K562 (cell line): ENCODE measurements at regions not wholly inside any gene's neighbourhood (a gene's known extent, or its start where the extent isn't known, plus 50 kb on each side); places are given as distances from the start of the nearest gene placed in this dataset.

Experiments used
- ATAC-seq: fragments of 200-7000 bp; cut with Tn5 transposase; 3 replicates; pipeline ENCODE4 v1.9.1; 2020; ENCODE audit warnings: moderate library complexity
- BruUV-seq: library from RNA; stranded (reverse); fragments of 400-500 nt; replicated peaks from 2 replicates; lab custom pipeline; 2021; lab: Mats Ljungman, UMichigan
- CTCF ChIA-PET: fragments of 300-600 bp; formaldehyde crosslinking; extraction: SDS; loops from one replicate; lab custom pipeline; 2021; ENCODE audit warnings: low intra/inter-chr PET ratio; lab: Yijun Ruan, JAX
- POLR2A ChIA-PET: fragments of 300-600, 350-650 bp; sonication (Branson Sonifier 250); formaldehyde crosslinking; extraction: SDS; loops from one replicate; lab custom pipeline; 2021; ENCODE audit warnings: antibody characterized with exemption, inconsistent platforms; lab: Yijun Ruan, JAX
- DNase-seq, 4 experiments: peaks; one replicate each; pipeline versions ENCODE4 v3.0.0 to v3.0.0-alpha.2; 2011 to 2018; ENCODE audit warnings: low spot score in 3 of 4, mixed read lengths in 3 of 4; ENCODE audit errors: extremely low read depth in 1 of 4
- FAIRE-seq: peaks from 2 replicates; lab custom pipeline; 2011; peaks lifted over from hg19 to GRCh38; lab: Jason Lieb, UNC
- H2AFZ ChIP-seq: 2 replicates; pipeline ENCODE4 v1.6.0; 2011; ENCODE audit warnings: low read depth, low read length, control low read depth, inconsistent platforms
- H3K27ac ChIP-seq: fragments of 200-600 bp; 3 replicates; pipeline ENCODE4 v1.8.0; 2011; ENCODE audit warnings: low read depth, mild to moderate bottlenecking, control low read depth, inconsistent platforms, low read length, moderate library complexity, mixed read lengths; ENCODE audit errors: extremely low read depth
- H3K27me3 ChIP-seq, 2 experiments: fragments of 300-600 bp in 1 of 2; 2 replicates in 1 of 2; 3 replicates in 1 of 2; pipeline versions ENCODE4 v1.6.0 to v1.8.0; 2011; ENCODE audit warnings: inconsistent platforms in 2 of 2, low read length in 2 of 2, mild to moderate bottlenecking in 1 of 2, mixed read lengths in 1 of 2, moderate library complexity in 1 of 2; ENCODE audit not compliant: control insufficient read depth in 2 of 2, insufficient read depth in 2 of 2
- H3K36me3 ChIP-seq: fragments of 300-600 bp; 3 replicates; pipeline ENCODE4 v1.8.0; 2011; ENCODE audit warnings: mild to moderate bottlenecking, low read length, inconsistent platforms; ENCODE audit not compliant: control insufficient read depth, insufficient read depth
- H3K4me1 ChIP-seq, 2 experiments: fragments of 200-600 bp in 1 of 2; replicated peaks in 1 of 2; 2 replicates in 1 of 2; 3 replicates in 1 of 2; pipeline versions ENCODE4 v1.5.1 to v1.8.0; 2011; ENCODE audit warnings: inconsistent platforms in 2 of 2, low read length in 2 of 2, mild to moderate bottlenecking in 1 of 2, mixed read lengths in 1 of 2, moderate library complexity in 1 of 2; ENCODE audit not compliant: control insufficient read depth in 2 of 2, insufficient read depth in 2 of 2
- H3K4me2 ChIP-seq: 2 replicates; pipeline ENCODE4 v1.6.1; 2011; ENCODE audit warnings: low read length, control low read depth, inconsistent platforms, mixed read lengths; ENCODE audit not compliant: insufficient read depth
- H3K4me3 ChIP-seq: fragments of 200-600 bp; sonication (generic), shearing (Covaris generic); 2 replicates; pipeline ENCODE4 v1.5.1; 2016; ENCODE audit warnings: control low read depth, inconsistent platforms
- H3K79me2 ChIP-seq: fragments of 200-600 bp; 3 replicates; pipeline ENCODE4 v1.8.0; 2011; ENCODE audit warnings: low read length, inconsistent platforms; ENCODE audit not compliant: control insufficient read depth, insufficient read depth
- H3K9ac ChIP-seq, 2 experiments: 2 replicates each; pipeline versions ENCODE4 v1.6.0 to v1.6.1; 2011; ENCODE audit warnings: low read depth in 2 of 2, low read length in 2 of 2, control low read depth in 1 of 2, inconsistent platforms in 1 of 2, mild to moderate bottlenecking in 1 of 2, mixed read lengths in 1 of 2; ENCODE audit not compliant: insufficient read depth in 1 of 2
- H3K9me1 ChIP-seq: one replicate; pipeline ENCODE4 v1.6.0; 2011; ENCODE audit warnings: inconsistent platforms, mild to moderate bottlenecking, low read length, moderate library complexity; ENCODE audit not compliant: control insufficient read depth, insufficient read depth
- H3K9me3 ChIP-seq: replicated peaks from 2 replicates; pipeline ENCODE4 v1.5.1; 2011; ENCODE audit warnings: low read depth, low read length, inconsistent platforms; ENCODE audit not compliant: control insufficient read depth, insufficient read depth
- H4K20me1 ChIP-seq: replicated peaks from 2 replicates; pipeline ENCODE4 v1.6.1; 2011; ENCODE audit warnings: low read length, inconsistent platforms, mixed read lengths; ENCODE audit not compliant: control insufficient read depth, insufficient read depth
- BRF1 ChIP-seq: IDR thresholded peaks from 3 replicates; pipeline ENCODE4 v1.6.1; 2011; ENCODE audit warnings: borderline replicate concordance, mild to moderate bottlenecking; ENCODE audit not compliant: insufficient read length; ENCODE audit errors: extremely low read depth
- CAMTA2 ChIP-seq: fragments of 250-450 bp; sonication (Bioruptor Pico); conservative IDR thresholded peaks from 2 replicates; pipeline ENCODE4 v1.5.1; 2022
- CXXC5 ChIP-seq: fragments of 250-450 bp; sonication (Bioruptor Pico); IDR thresholded peaks from 2 replicates; pipeline ENCODE4 v1.8.0; 2022; ENCODE audit warnings: inconsistent platforms, mild to moderate bottlenecking, moderate library complexity
- EP300 ChIP-seq: IDR thresholded peaks from 2 replicates; pipeline ENCODE4 v1.6.1; 2012; ENCODE audit warnings: low read length, improper control_type of control experiment
- FOXM1 ChIP-seq, 2 experiments: fragments of 450-650 bp in 1 of 2; sonication (generic) in 1 of 2; formaldehyde crosslinking in 1 of 2; IDR thresholded peaks; 2 replicates each; pipeline versions ENCODE4 v1.6.1 to v1.9.0; 2017 to 2022; ENCODE audit warnings: low read depth in 2 of 2, mild to moderate bottlenecking in 2 of 2, missing genetic modification reagents in 1 of 2, moderate library complexity in 1 of 2
- GATAD2B ChIP-seq: fragments of 450-650 bp; IDR thresholded peaks from 2 replicates; pipeline ENCODE4 v1.6.1; 2017; ENCODE audit warnings: mild to moderate bottlenecking, borderline replicate concordance
- KDM4B ChIP-seq, 2 experiments: fragments of 450-650 bp in 1 of 2; sonication (generic) in 1 of 2; IDR thresholded peaks; 2 replicates each; pipeline ENCODE4 v1.6.1; 2016 to 2017; ENCODE audit warnings: borderline replicate concordance in 2 of 2, antibody characterized with exemption in 1 of 2, low read depth in 1 of 2, mild to moderate bottlenecking in 1 of 2
- MAFG ChIP-seq: fragments of 450-650 bp; conservative IDR thresholded peaks from 2 replicates; pipeline ENCODE4 v1.6.1; 2016; ENCODE audit warnings: missing genetic modification characterization, missing compliant biosample characterization
- RBM15 ChIP-seq: fragments of 200-400 bp; formaldehyde crosslinking; IDR thresholded peaks from 2 replicates; pipeline ENCODE4 v1.6.1; 2018; ENCODE audit warnings: mild to moderate bottlenecking, low read length, moderate library complexity; ENCODE audit not compliant: insufficient read depth
- RFX7 ChIP-seq: fragments of 250-450 bp; sonication (Bioruptor Pico); IDR thresholded peaks from 2 replicates; pipeline ENCODE4 v1.5.1; 2021; ENCODE audit warnings: mild to moderate bottlenecking
- TCF7L2 ChIP-seq: fragments of 150-350 bp; IDR thresholded peaks from 2 replicates; pipeline ENCODE4 v1.6.1; 2016; ENCODE audit warnings: low read depth, mild to moderate bottlenecking, low read length, moderate library complexity
- ZNF134 ChIP-seq: fragments of 250-450 bp; sonication (Bioruptor Pico); conservative IDR thresholded peaks from 2 replicates; pipeline ENCODE4 v1.4.0; 2020
- ZNF316 ChIP-seq: fragments of 450-650 bp; IDR thresholded peaks from 2 replicates; pipeline ENCODE4 v1.6.1; 2016
- WGBS: fragments of 100-300 bp; shearing (Covaris generic); methylation state at CpG from one replicate; pipeline ENCODE4 v1.1.6; 2016; ENCODE audit warnings: low coverage, mixed read lengths; ENCODE audit not compliant: insufficient coverage; ENCODE audit errors: missing lambda C conversion rate; 5-methylcytosine and 5-hydroxymethylcytosine counted together
- in situ Hi-C: fragments of 300-500 bp; cut with MboI; formaldehyde crosslinking; loops from 4 replicates; pipeline ENCODE4 v1.15.0; 2018; ENCODE audit warnings: inconsistent platforms, mixed read lengths
- intact Hi-C: fragments of 100-400 bp; cut with micrococcal nuclease; formaldehyde crosslinking; loops from 2 replicates; pipeline ENCODE4 v1.14.2; 2022

DNA sequence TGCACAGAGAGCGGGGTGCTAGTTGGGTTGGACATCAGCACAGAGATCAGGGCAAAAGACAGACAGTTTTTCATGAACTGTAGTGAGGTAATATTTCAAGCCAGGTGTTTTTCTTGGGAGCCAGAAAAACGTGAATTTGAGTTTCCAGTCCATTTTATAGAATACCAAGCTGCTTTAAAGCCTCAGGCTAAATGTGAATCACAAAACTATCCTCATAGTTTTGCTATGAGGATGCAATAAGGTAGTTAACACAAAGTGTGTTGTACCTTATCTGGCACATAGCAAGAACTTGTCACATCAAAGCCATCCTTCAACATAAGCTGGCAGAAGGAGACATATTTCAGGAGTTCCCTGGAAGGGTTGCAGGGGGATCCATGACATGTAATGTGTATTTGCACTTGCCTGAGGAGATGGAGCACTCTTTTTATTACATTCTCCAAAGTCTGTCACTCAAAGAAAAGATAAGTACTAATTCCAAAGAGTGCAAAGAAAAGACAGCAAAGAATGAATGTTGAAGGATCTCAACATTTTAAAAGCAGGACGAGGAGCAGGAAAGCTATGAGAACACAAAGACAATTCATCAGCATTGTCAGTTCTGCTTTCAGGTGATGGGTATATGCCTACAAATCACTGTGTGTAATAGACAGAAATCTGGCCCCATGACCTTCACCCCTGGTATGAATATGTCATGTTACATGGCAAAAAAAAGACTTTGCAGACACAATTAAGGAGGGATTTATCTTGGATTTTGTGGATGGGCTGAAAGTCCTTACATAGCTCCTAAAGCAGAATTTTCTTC, 1046.4 kb downstream of the NTRK3 start:
- FAIRE-seq: no peak
- Histone ChIP-seq H3K79me2 (no peaks in the 10 kb centered on the region), H3K27ac (no peak overlapping the region), H2AFZ (no peak overlapping the region), H3K9me1 (no peaks in the 10 kb centered on the region), H3K9ac (no peak overlapping the region), H3K4me1 (no peaks in the 10 kb centered on the region), H4K20me1 (no peaks in the 10 kb centered on the region), H3K36me3 (no peaks in the 10 kb centered on the region), H3K9me3 (no peaks in the 10 kb centered on the region; the same call in 1 of the 2 replicates), H3K4me2 (no peak overlapping the region), H3K4me3 (no peak overlapping the region), H3K27me3 (no peaks in the 10 kb centered on the region)
- no peak for DNase-seq
- intact Hi-C loops (no loop called here), in situ Hi-C loops (no loop called here)
- ATAC-seq: no peak
- BruUV-seq: no TSS peak
- no peak for TF ChIP-seq ZNF316
- no peak for TF ChIP-seq GATAD2B
- no peak for TF ChIP-seq TCF7L2
- TF ChIP-seq ZNF134 (CRISPR knock-in tag): no peak
- no peak for TF ChIP-seq CAMTA2
- TF ChIP-seq RBM15: no peak
- TF ChIP-seq EP300: no peak
- TF ChIP-seq RFX7 (CRISPR knock-in tag): no peak
- no peak for TF ChIP-seq BRF1
- no peak for TF ChIP-seq KDM4B (IDR thresholded peaks at IDR 0.05; ENCODE audit: borderline replicate concordance in 2 of 2, low read depth in 1 of 2)
- no peak for TF ChIP-seq FOXM1 (IDR thresholded peaks at IDR 0.05; ENCODE audit: low read depth)
- no peak for TF ChIP-seq FOXM1 (CRISPR knock-in tag; IDR thresholded peaks at IDR 0.05; ENCODE audit: low read depth)
- no peak for TF ChIP-seq MAFG
- TF ChIP-seq CXXC5 (CRISPR knock-in tag): no peak
- 0% methylated on average over 3 of the region's 3 CpGs for WGBS
- CTCF ChIA-PET: no interaction called here
- POLR2A ChIA-PET: no interaction called here
